ENCODE measurements at regions not wholly inside any gene's neighbourhood (a gene's known extent, or its start where the extent isn't known, plus 50 kb on each side); places are given as distances from the start of the nearest gene placed in this dataset.

- Histone ChIP-seq H3K9me3 (ENCODE audit: control insufficient read depth, insufficient read depth, low read length) (peaks cover 46% of the 10 kb centered on the region), H3K27me3 (ENCODE audit: control insufficient read depth, insufficient read depth, low read length) (no peaks in the 10 kb centered on the region), H3K4me3 (ENCODE audit: low read depth, low read length) (no peak overlapping the region), H3K27ac (ENCODE audit: low read depth, low read length) (no peak overlapping the region)
- ChIA-PET CTCF (no interaction called here), POLR2A (no interaction called here)
- TF ChIP-seq, protein P1, sequence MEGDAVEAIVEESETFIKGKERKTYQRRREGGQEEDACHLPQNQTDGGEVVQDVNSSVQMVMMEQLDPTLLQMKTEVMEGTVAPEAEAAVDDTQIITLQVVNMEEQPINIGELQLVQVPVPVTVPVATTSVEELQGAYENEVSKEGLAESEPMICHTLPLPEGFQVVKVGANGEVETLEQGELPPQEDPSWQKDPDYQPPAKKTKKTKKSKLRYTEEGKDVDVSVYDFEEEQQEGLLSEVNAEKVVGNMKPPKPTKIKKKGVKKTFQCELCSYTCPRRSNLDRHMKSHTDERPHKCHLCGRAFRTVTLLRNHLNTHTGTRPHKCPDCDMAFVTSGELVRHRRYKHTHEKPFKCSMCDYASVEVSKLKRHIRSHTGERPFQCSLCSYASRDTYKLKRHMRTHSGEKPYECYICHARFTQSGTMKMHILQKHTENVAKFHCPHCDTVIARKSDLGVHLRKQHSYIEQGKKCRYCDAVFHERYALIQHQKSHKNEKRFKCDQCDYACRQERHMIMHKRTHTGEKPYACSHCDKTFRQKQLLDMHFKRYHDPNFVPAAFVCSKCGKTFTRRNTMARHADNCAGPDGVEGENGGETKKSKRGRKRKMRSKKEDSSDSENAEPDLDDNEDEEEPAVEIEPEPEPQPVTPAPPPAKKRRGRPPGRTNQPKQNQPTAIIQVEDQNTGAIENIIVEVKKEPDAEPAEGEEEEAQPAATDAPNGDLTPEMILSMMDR (IDR thresholded peaks at IDR 0.05; ENCODE audit: low read depth, low read length), result no peak
- no peak for DNase-seq (ENCODE audit: low read depth, low spot score)
Observed at GRCh38 chr10:128921389-128922022, 545.5 kb upstream of the MGMT start.

DNA sequence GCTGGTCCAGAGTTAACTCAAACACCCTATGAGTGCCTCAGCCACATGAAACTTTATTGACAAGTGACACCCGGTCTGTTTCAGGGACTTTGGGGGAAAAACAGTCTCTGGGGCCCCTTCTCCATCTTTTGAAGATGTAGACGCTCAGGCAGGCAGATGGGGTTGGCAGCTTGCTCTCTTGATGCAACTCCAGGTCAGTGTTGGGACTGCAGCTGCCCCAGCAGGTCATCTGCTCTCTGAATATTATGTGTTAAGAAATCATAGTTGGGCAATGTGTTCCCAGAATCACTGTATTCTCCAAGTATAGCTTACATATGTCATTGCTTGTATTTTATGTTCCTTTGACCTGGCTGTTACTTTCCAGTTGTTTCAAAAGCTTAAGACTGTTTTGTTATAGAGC, 544.9 kb upstream of the MGMT start:
- no peak overlapping the region for H3K27ac ChIP-seq (ENCODE audit: low read depth, low read length)
- peaks cover 43% of the 10 kb centered on the region for H3K9me3 ChIP-seq (ENCODE audit: control insufficient read depth, insufficient read depth, low read length)
- POLR2A ChIA-PET, result no interaction called here
- H3K4me3 ChIP-seq (ENCODE audit: low read depth, low read length), result no peak overlapping the region
- CTCF ChIA-PET, result no interaction called here
- no peaks in the 10 kb centered on the region for H3K27me3 ChIP-seq (ENCODE audit: control insufficient read depth, insufficient read depth, low read length)
- DNase-seq (ENCODE audit: low read depth, low spot score), result no peak
- TF ChIP-seq, protein P1 (IDR thresholded peaks at IDR 0.05; ENCODE audit: low read depth, low read length), result no peak

DNA sequence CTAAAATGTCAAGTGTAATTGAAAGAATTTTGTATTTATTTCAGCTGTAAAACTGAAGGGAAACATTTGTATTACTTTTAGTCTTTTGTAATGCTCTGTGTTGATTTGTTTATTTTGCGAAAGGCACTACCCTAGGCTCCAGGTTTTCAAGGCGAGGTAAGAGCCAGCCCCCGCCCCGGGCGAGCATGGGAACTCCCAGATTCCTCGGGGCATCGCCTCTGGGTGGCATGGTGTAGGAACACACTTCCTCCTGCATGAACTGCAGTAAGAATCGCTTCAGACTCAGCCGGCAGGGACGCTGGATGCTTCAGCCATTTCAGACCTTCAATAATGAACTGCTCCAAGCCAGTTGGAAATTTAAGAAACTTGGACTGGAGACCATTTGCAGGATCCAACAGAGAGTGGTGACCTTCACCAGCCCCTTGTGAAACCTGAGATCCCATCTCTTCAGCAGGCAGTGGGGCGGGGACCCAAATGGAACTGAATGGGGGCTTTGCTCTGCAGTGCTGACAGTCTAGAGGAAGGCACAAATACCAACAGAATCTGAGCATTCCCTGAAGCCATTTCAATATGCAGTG, 544.3 kb upstream of the MGMT start:
- TF ChIP-seq, protein P1 (IDR thresholded peaks at IDR 0.05; ENCODE audit: low read depth, low read length), result no peak
- Histone ChIP-seq H3K27me3 (ENCODE audit: control insufficient read depth, insufficient read depth, low read length) (no peaks in the 10 kb centered on the region), H3K4me3 (ENCODE audit: low read depth, low read length) (no peak overlapping the region), H3K9me3 (ENCODE audit: control insufficient read depth, insufficient read depth, low read length) (peaks cover 39% of the 10 kb centered on the region), H3K27ac (ENCODE audit: low read depth, low read length) (no peak overlapping the region)
- ChIA-PET CTCF (no interaction called here), POLR2A (no interaction called here)
- DNase-seq (ENCODE audit: low read depth, low spot score), result no peak

DNA sequence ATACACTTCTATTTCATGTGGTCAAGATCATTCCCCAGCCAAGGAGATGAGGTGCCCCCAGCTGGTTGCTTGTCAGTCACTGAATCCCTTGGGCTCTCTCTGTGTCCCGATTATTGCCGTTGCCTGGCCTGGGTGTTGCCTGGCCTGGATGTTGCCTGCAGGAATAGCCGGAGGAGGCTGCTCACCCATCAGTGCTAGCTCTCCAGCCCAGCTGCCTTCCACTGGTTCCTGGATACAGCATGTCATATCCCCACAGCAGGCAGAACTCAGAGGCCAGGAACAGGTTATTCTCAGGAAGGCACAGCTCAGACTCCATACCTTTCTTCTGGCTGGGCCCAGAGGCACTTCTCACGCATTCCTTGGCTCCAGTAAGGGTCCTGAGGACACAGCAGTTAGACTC, 542.1 kb upstream of the MGMT start:
- ChIA-PET CTCF (no interaction called here), POLR2A (no interaction called here)
- DNase-seq (ENCODE audit: low read depth, low spot score), result no peak
- H3K9me3 ChIP-seq (ENCODE audit: control insufficient read depth, insufficient read depth, low read length), result peaks cover 49% of the 10 kb centered on the region
- no peaks in the 10 kb centered on the region for H3K27me3 ChIP-seq (ENCODE audit: control insufficient read depth, insufficient read depth, low read length)
- TF ChIP-seq, protein P1 (IDR thresholded peaks at IDR 0.05; ENCODE audit: low read depth, low read length), result no peak
- no peak overlapping the region for H3K27ac ChIP-seq (ENCODE audit: low read depth, low read length)
- no peak overlapping the region for H3K4me3 ChIP-seq (ENCODE audit: low read depth, low read length)

GRCh38 chr10:128926711-128927110, 540.3 kb upstream of the MGMT start:
- ChIA-PET POLR2A (no interaction called here), CTCF (no interaction called here)
- Histone ChIP-seq H3K27ac (ENCODE audit: low read depth, low read length) (no peak overlapping the region), H3K4me3 (ENCODE audit: low read depth, low read length) (no peak overlapping the region), H3K9me3 (ENCODE audit: control insufficient read depth, insufficient read depth, low read length) (peaks cover 44% of the 10 kb centered on the region), H3K27me3 (ENCODE audit: control insufficient read depth, insufficient read depth, low read length) (no peaks in the 10 kb centered on the region)
- no peak for DNase-seq (ENCODE audit: low read depth, low spot score)
- TF ChIP-seq, protein P1 (IDR thresholded peaks at IDR 0.05; ENCODE audit: low read depth, low read length), result no peak
